CD4-positive, alpha-beta T cell treated with Interleukin-17A for 1 hour (primary cell): ENCODE measurements at regions not wholly inside any gene's neighbourhood (a gene's known extent, or its start where the extent isn't known, plus 50 kb on each side); places are given as distances from the start of the nearest gene placed in this dataset.

Experiments used
- DNase-seq: peaks from one replicate; pipeline ENCODE4 v3.0.0-alpha.2; 2020

GRCh38 chr7:46854958-46855473, 726.9 kb downstream of the TNS3 start:
- DNase-seq, result no peak

DNA sequence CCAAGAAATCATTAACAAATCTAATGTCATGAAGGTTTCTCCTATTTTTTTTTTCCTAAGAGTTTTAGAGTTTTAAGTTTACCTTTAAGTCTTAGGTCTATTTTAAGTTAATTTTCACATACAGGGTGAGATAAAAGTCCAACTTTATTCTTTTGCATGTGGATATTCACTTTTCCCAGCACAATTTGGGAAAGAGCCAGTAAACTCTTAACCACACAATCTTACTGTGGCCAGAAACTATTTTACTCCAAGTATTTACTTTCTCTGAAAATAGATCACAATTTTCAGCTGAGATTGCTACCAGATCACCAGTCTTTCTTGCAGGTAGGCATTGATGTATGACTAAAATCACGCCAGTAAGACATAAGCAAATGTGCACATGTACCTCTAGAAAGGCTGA, 728.5 kb downstream of the TNS3 start:
- no peak for DNase-seq

- no peak for DNase-seq
Measured at GRCh38 chr7:46852795-46853194, 729.1 kb downstream of the TNS3 start.

- no peak for DNase-seq
Measured at GRCh38 chr7:46850563-46851330, 731.2 kb downstream of the TNS3 start.

DNA sequence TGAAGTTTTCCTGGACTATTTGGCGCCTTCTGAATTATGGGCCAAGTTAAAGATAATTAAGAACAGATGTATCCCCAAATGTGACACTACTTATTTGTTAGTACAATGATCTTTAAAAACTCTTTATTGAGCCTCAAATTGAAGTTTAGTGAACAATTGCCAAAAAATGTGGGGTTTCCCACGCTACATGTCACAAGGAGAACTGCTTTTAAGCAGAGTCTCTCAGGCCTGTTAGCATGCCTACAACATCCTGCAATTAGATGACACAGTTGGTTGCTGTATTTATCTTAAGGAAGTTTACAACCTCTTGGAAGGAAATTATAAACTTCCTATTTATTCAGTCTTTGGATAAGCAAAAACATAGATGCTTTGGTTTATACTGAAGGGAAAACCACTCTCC, 733.0 kb downstream of the TNS3 start:
- DNase-seq, result no peak

DNA sequence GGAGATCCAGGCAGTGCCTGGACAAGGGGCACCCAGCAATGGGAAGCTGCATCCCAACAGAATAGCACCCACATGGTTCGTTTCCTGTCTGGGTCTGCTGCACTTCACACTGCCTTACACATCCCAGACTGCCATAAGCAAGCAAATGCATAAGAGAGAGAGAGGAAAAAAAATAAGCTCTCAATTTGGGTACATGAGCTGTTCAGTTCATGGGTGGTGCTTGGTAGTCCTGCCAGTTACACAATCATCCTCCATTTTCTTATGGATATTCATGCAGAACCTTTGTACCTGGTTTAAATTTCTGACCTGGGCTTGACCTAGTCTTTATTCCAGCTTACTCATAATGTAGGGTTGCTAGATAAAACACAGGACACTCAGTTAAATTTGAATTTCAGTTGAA, 733.6 kb downstream of the TNS3 start:
- no peak for DNase-seq

DNA sequence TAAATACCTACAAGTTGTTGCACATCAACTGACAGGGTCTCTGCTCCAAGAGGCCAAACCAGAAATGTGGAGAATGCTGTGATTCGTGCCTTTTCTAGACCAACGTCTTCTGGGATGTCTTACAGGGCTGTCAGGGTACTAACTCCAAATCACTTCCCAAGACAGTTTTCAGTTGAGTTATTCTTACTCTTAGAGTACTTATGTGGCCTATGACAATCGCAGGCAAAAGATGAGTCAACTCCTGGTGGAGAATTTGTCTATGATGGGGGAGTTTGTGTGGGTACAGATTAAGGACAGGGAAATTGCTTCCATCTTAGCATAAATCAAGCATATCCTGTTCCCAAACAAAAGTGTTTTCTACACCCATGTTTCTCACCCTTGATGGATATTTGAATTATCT, 734.8 kb downstream of the TNS3 start:
- DNase-seq, result no peak

DNA sequence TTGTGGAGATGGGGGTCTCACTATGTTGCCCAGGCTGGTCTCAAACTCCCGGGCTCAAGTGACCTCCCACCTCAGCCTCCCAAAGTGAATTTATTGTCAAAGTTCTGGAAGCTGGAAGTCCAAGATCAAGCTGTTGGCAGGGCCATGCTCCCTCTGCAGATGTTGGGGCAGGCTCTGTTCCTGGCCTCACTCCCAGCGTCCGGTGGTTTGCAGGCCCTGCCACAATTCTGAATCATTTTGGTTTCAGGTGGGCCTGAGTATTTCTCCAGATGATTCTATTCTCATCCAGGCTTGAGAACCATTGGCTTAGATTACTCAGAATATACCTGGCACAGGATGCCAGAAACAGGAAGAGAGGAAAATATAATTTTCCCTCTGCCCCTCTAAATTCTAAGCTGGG, 737.4 kb downstream of the TNS3 start:
- no peak for DNase-seq

DNA sequence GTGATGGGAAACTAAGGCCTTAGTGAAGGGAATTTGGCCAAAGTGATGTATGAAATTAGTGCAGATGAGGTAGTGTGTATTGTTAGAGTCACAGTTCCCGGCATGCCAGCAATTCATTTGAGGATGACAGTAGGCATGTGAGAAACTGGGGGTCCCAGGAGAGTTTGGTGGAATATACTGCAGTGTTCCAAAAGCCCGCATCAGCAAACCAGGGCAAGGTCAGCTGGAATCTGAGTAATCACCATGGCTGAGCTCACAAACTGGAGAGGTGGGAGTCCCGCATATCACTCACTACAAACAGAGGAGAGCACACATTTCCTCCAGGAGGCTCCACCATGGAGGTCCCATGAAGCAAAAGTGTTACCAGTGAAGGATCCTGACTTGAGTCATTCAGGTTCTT, 740.7 kb downstream of the TNS3 start:
- no peak for DNase-seq

DNA sequence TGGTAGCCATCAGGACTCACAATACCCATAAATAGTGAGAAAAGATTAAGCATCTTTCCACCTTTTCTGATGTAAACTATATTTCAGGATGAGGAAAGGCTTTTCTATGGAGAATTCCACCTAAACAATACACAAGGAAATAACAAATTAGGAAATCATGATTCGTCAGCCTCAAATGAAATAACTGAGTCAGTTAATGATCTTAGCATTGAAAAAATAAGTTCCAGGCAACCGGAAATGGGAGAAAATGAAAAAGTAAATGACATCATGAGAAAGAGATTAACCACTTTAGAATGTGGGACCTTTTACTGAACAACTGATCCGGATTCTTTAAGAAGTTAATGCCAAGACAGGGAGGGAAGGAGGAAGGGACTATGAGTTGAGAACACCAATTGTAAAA, 742.3 kb downstream of the TNS3 start:
- no peak for DNase-seq

DNA sequence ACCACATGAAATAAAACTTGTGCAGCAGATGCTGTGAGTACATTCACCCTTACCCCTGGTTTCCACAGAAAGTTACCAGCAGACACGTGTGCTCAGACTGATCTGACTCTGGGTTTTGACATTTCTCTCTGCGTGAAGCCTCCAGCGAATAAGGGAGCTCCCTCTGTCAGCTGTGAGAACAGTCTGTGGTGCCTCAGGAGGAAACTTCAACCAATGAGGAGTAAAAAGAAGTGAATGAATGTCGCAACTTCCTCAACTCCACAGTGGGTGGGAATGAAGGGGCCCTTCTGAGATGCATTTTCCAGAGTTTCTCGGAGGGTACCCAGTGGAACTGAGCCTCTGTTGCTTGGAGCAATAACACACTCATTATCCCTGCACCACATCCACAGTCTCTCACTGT, 743.4 kb downstream of the TNS3 start:
- no peak for DNase-seq

GRCh38 chr7:46835556-46835955, 746.4 kb downstream of the TNS3 start:
- no peak for DNase-seq

DNA sequence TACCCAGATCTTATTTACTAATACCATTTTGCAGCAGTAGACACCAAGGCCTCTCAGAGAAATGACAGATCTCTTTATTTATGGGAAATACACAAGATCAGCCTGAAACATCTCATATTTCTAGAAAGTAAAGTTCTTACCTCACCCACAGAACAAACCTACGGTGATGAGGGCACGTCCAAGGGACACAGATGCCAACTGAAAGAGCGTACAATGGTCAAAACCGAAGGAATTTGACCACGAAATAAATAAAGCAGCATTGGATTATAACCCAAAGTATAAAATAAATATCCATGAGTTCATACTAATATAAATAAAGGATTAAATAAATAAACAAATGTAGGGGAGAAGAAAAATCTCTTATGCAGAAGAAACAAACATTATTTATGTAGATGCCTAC, 747.0 kb downstream of the TNS3 start:
- DNase-seq, result no peak

- no peak for DNase-seq
Measured at GRCh38 chr7:46833197-46833596, 748.7 kb downstream of the TNS3 start.

DNA sequence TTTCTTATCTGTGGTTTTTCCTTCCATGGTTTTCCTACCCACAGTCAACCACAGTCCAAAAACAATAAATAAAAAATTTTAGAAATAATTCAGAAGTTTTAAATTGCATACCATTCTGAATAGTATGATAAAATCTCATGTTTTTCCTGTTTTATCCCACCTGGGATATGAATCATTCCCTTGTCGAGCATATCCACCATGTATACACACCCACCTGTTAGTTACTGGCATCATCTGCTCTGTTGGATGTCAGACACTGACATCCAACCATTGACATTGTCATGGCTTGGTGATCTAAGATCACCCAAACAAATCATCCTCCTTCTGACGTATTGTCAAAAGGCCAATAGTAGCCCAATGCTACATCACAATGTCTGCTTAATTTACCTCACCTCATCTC, 749.8 kb downstream of the TNS3 start:
- DNase-seq, result no peak

DNA sequence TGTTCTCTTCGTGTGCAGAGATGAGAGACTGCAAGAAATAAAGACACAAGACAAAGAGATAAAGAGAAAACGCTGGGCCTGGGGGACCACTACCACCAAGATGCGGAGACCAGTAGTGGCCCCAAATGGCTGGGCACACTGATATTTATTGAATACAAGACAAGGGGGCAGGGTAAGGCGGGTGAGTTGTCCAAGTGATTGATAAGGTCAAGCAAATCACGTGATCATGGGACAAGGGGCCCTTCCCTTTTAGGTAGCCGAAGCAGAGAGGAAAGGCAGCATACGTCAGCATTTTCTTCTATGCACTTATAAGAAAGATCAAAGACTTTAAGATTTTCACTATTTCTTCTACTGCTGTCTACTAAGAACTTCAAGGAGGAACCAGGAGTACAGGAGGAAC, 762.1 kb downstream of the TNS3 start:
- DNase-seq, result no peak

GRCh38 chr7:46814516-46815250, 767.2 kb downstream of the TNS3 start:
- DNase-seq, result no peak

- no peak for DNase-seq
Measured at GRCh38 chr7:46812101-46812675, 769.7 kb downstream of the TNS3 start.

GRCh38 chr7:46811529-46811928, 770.4 kb downstream of the TNS3 start:
- no peak for DNase-seq

GRCh38 chr7:46810986-46811385, 770.9 kb downstream of the TNS3 start:
- no peak for DNase-seq

DNA sequence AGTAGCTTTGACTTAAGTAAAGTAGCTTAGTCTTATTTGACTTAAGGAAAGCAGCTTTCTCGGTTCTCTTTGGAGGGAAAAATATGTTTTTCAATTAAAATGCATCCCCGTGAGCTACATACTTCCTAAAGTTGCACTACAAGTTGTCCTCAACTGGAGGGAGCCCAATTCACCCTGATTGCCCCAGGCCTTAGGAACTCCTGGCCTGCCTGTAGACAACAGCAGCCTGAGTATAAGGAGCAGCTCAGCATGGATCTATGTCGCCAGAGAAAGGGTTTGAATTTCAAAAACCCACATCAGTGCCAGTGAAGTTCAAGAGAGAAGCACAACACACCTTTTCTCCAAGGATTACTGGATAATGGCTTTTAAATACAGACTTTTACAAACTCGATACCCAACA, 772.0 kb downstream of the TNS3 start:
- DNase-seq, result no peak

DNA sequence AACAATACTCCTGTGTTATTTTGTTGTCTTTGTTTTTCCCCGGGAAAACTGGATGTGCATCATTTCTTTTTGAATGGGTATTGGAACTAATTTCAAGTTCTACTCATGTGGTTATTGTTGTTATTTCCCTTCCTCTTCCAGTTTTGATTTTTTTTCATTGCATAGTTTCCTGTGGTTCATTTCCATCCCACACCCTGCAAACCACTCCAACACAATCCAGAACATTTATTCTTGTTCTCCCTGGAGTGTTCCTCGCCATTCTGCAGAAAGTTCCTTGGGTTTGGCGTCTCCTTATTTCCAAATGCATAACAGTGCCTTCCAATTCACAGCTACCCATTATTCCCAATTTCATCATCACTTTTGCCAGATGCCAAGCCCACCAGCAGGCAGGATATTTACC, 775.1 kb downstream of the TNS3 start:
- DNase-seq, result no peak

DNA sequence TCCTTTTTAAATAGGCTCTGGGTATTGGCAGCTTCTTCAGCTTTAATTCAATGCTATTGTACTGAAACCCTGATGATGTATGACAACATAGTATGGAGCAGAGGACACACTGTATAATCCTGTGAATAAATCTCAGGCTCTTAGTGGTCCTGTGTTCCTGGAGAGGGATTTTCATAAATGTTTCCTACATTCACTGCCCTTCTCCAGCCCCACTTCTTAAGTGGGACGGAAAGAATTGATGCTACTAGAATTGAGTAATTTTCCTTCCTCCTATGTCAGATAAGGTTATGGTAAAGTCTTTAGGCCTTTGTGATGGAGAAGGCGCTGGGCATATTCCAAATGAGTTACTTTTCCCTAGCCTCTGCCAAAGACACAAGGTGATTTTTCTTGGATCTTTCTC, 779.4 kb downstream of the TNS3 start:
- DNase-seq, result no peak

DNA sequence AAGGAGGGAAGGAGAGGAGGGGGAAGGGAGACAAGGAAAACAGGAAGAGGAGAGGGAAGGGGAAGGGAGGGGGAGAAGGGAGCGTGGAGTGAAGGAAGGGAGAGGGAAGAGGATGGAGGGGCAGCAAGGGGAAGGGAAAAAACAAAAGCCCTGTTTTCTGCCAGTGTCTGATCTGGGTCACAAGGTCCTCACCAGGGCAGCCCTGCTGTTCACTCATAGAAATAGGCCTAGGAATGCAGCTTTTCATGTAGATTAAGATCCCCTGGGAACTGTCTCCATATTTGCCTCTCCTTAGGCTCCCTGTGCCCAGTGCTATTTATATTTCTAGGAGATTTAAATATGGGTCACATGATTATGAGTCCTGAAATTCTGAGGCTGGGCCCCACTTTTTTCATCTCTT, 790.7 kb downstream of the TNS3 start:
- DNase-seq, result no peak
